HCT116 (cell line): ENCODE measurements at regions not wholly inside any gene's neighbourhood (a gene's known extent, or its start where the extent isn't known, plus 50 kb on each side); places are given as distances from the start of the nearest gene placed in this dataset.

Experiments
- ATAC-seq: fragments of 200-7000 bp; cut with Tn5 transposase; 2 replicates; pipeline ENCODE4 v1.9.1; 2020; ENCODE audit warnings: mild to moderate bottlenecking, moderate library complexity
- BruUV-seq: library from RNA; stranded (reverse); fragments of 400-500 nt; replicated peaks from 2 replicates; lab custom pipeline; 2021; lab: Mats Ljungman, UMichigan
- CTCF ChIA-PET: fragments of 300-600 bp; sonication (Branson Sonifier 250); formaldehyde crosslinking; loops from one replicate; lab custom pipeline; 2021; ENCODE audit warnings: antibody characterized with exemption; lab: Charles Lee
- POLR2A ChIA-PET: fragments of 300-600, 350-600 bp; sonication (Branson Sonifier 250); formaldehyde crosslinking; loops from one replicate; lab custom pipeline; 2021; ENCODE audit warnings: antibody characterized with exemption; lab: Charles Lee
- RAD21 ChIA-PET, 2 experiments: fragments of 300-600 bp; sonication (Branson Sonifier 250); formaldehyde crosslinking; loops; one replicate each; lab custom pipeline; 2023; ENCODE audit warnings: low total read pairs in 2 of 2; ENCODE audit not compliant: uncharacterized antibody in 2 of 2, unreplicated experiment in 2 of 2, low non-redundant PET in 1 of 2; lab: Charles Lee
- DNase-seq: peaks from one replicate; pipeline ENCODE4 v3.0.0-alpha.2; 2010; ENCODE audit warnings: low read depth, low spot score
- H2AFZ ChIP-seq: fragments of 200-600 bp; shearing (Covaris generic), sonication (generic); 2 replicates; pipeline ENCODE4 v1.6.1; 2017; ENCODE audit warnings: low read depth, mixed run types, mixed read lengths, antibody characterized with exemption, low read length; ENCODE audit not compliant: poor library complexity, severe bottlenecking
- H3K27ac ChIP-seq: 2 replicates; pipeline ENCODE4 v1.5.1; 2012; ENCODE audit warnings: low read depth, low read length
- H3K27me3 ChIP-seq: fragments of 200-600 bp; sonication (generic); 2 replicates; pipeline ENCODE4 v1.6.1; 2016; ENCODE audit warnings: mixed run types, low read length, mixed read lengths; ENCODE audit not compliant: insufficient read depth
- H3K36me3 ChIP-seq, 2 experiments: fragments of 200-500 bp in 1 of 2; fragments of 200-600 bp in 1 of 2; sonication (Bioruptor generic) in 1 of 2; sonication (generic) in 1 of 2; 2 replicates each; pipeline versions ENCODE4 v1.5.1 to v1.6.1; 2014 to 2016; ENCODE audit warnings: low read length in 2 of 2, inconsistent platforms in 1 of 2, mixed read lengths in 1 of 2, mixed run types in 1 of 2; ENCODE audit not compliant: insufficient read depth in 2 of 2, control insufficient read depth in 1 of 2
- H3K4me1 ChIP-seq, 2 experiments: fragments of 200-600 bp in 1 of 2; sonication (generic) in 1 of 2; 2 replicates each; pipeline versions ENCODE4 v1.5.1 to v1.6.1; 2012 to 2017; ENCODE audit warnings: low read length in 2 of 2, inconsistent platforms in 1 of 2, mild to moderate bottlenecking in 1 of 2, mixed read lengths in 1 of 2, mixed run types in 1 of 2, moderate library complexity in 1 of 2; ENCODE audit not compliant: insufficient read depth in 2 of 2, control insufficient read depth in 1 of 2
- H3K4me2 ChIP-seq: fragments of 200-600 bp; sonication (generic); 2 replicates; pipeline ENCODE4 v1.6.1; 2017; ENCODE audit warnings: mixed run types, low read length, mixed read lengths
- H3K4me3 ChIP-seq, 2 experiments: fragments of 200-600 bp in 1 of 2; sonication (generic) in 1 of 2; replicated peaks in 1 of 2; 2 replicates each; pipeline ENCODE4 v1.5.1; 2011 to 2016; ENCODE audit warnings: low read length in 2 of 2, control low read depth in 1 of 2, low read depth in 1 of 2, mild to moderate bottlenecking in 1 of 2, mixed read lengths in 1 of 2, mixed run types in 1 of 2
- H3K79me2 ChIP-seq: fragments of 200-600 bp; sonication (generic); 2 replicates; pipeline ENCODE4 v1.6.1; 2017; ENCODE audit warnings: mild to moderate bottlenecking, mixed run types, low read length, moderate library complexity, mixed read lengths; ENCODE audit not compliant: insufficient read depth
- H3K9ac ChIP-seq: fragments of 200-600 bp; sonication (generic); 2 replicates; pipeline ENCODE4 v1.6.1; 2016; ENCODE audit warnings: low read length, mixed read lengths
- H3K9me2 ChIP-seq: fragments of 200-600 bp; sonication (generic), shearing (Covaris generic); 2 replicates; pipeline ENCODE4 v1.6.1; 2017; ENCODE audit warnings: mixed run types, mild to moderate bottlenecking, moderate library complexity; ENCODE audit not compliant: insufficient read depth
- H3K9me3 ChIP-seq, 2 experiments: fragments of 200-500 bp in 1 of 2; fragments of 200-600 bp in 1 of 2; sonication (Bioruptor generic) in 1 of 2; sonication (generic) in 1 of 2; 2 replicates each; pipeline ENCODE4 v1.6.1; 2014 to 2017; ENCODE audit warnings: low read length in 2 of 2, mixed read lengths in 2 of 2, inconsistent platforms in 1 of 2, low read depth in 1 of 2, mild to moderate bottlenecking in 1 of 2, mixed run types in 1 of 2, moderate library complexity in 1 of 2; ENCODE audit not compliant: control insufficient read depth in 1 of 2, insufficient read depth in 1 of 2
- H4K20me1 ChIP-seq: fragments of 200-600 bp; sonication (generic), shearing (Covaris generic); 2 replicates; pipeline ENCODE4 v1.6.1; 2017; ENCODE audit warnings: mixed run types, mild to moderate bottlenecking, moderate library complexity; ENCODE audit not compliant: insufficient read depth
- ATF3 ChIP-seq: IDR thresholded peaks from 2 replicates; pipeline ENCODE4 v1.6.1; 2012
- EGR1 ChIP-seq: IDR thresholded peaks from 2 replicates; pipeline ENCODE4 v1.6.1; 2012; ENCODE audit warnings: low read depth
- ELF1 ChIP-seq: IDR thresholded peaks from 2 replicates; pipeline ENCODE4 v1.6.1; 2012; ENCODE audit warnings: low read depth, borderline replicate concordance
- EZH2 ChIP-seq: fragments of 200-600 bp; sonication (generic); IDR thresholded peaks from 2 replicates; pipeline ENCODE4 v1.6.1; 2017; ENCODE audit warnings: antibody characterized with exemption, mixed run types
- EZH2phosphoT487 ChIP-seq: fragments of 200-600 bp; IDR thresholded peaks from 2 replicates; pipeline ENCODE4 v1.6.1; 2018; ENCODE audit warnings: antibody characterized with exemption, borderline replicate concordance
- POLR2AphosphoS5 ChIP-seq: IDR thresholded peaks from 2 replicates; pipeline ENCODE4 v1.6.1; 2011; ENCODE audit warnings: mild to moderate bottlenecking, low read depth, low read length, moderate library complexity
- RAD21 ChIP-seq: IDR thresholded peaks from 2 replicates; pipeline ENCODE4 v1.6.1; 2012; ENCODE audit warnings: low read depth, mild to moderate bottlenecking
- SIN3A ChIP-seq: IDR thresholded peaks from 2 replicates; pipeline ENCODE4 v1.6.1; 2012; ENCODE audit warnings: low read depth
- SP1 ChIP-seq: IDR thresholded peaks from 2 replicates; pipeline ENCODE4 v1.6.1; 2012; ENCODE audit warnings: low read depth
- TCF7L2 ChIP-seq: IDR thresholded peaks from 2 replicates; pipeline ENCODE4 v1.7.0; 2011; ENCODE audit warnings: borderline replicate concordance, inconsistent platforms; ENCODE audit not compliant: insufficient read depth, insufficient read length; ENCODE audit errors: extremely low read depth
- ZNF274 ChIP-seq: fragments of 200-500 bp; sonication (Bioruptor generic); IDR thresholded peaks from 2 replicates; pipeline ENCODE4 v1.6.1; 2014; ENCODE audit warnings: mild to moderate bottlenecking, low read depth, low read length, inconsistent platforms
- intact Hi-C: fragments of 100-400 bp; cut with micrococcal nuclease; formaldehyde crosslinking; loops from 2 replicates; pipeline ENCODE4 v1.10.0; 2022

DNA sequence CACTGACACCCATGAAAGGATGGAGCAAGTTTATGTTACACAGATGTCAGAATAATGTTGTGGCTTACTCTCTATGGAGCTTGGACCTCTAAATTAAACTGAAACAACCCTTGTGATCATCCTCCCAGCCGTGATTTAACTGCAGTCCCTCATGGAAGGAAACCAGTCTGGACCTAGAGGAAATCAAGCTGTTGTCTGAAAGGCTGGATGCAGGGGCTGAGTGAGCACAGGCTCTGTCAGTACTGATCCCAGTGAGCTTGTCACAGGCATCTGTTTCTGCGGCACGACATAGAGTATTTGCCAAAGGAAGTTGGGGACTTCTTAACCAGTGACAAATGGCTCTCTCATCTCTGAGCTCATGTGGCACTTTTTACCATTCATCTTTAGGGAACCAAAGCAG lies 282.9 kb upstream of the MAP3K1 start:
- no peaks in the 10 kb centered on the region for H3K27me3 ChIP-seq
- no peak overlapping the region for H3K9ac ChIP-seq
- DNase-seq (no peak), ATAC-seq (no peak)
- no peaks in the 10 kb centered on the region for H3K36me3 ChIP-seq
- no peaks in the 10 kb centered on the region for H4K20me1 ChIP-seq
- H3K27ac ChIP-seq = no peak overlapping the region
- intact Hi-C loops = no loop called here
- H3K4me1 ChIP-seq = peaks cover 12 to 27% of the 10 kb centered on the region in 2 experiments
- ChIA-PET RAD21 (no interaction called here), POLR2A (no interaction called here), CTCF (no interaction called here)
- TF ChIP-seq EZH2 (no peak), TCF7L2 (no peak), ZNF274 (no peak), ELF1 (no peak), EGR1 (no peak), SIN3A (no peak), SP1 (no peak), EZH2phosphoT487 (no peak)
- H3K4me3 ChIP-seq = no peak overlapping the region
- H3K4me2 ChIP-seq = no peak overlapping the region
- H2AFZ ChIP-seq = no peak overlapping the region
- H3K9me3 ChIP-seq = no peaks in the 10 kb centered on the region
- no TSS peak for BruUV-seq
- no peaks in the 10 kb centered on the region for H3K79me2 ChIP-seq
- H3K9me2 ChIP-seq = no peaks in the 10 kb centered on the region

- no TSS peak for BruUV-seq
- Histone ChIP-seq H3K4me2 (no peak overlapping the region), H3K27ac (no peak overlapping the region), H3K4me1 (peaks cover 16 to 32% of the 10 kb centered on the region in 2 experiments), H3K36me3 (no peaks in the 10 kb centered on the region), H4K20me1 (no peaks in the 10 kb centered on the region), H3K4me3 (no peak overlapping the region), H2AFZ (no peak overlapping the region), H3K9me3 (no peaks in the 10 kb centered on the region), H3K9ac (no peak overlapping the region), H3K27me3 (no peaks in the 10 kb centered on the region), H3K9me2 (no peaks in the 10 kb centered on the region), H3K79me2 (no peaks in the 10 kb centered on the region)
- intact Hi-C loops = no loop called here
- ChIA-PET RAD21 (no interaction called here), POLR2A (no interaction called here), CTCF (no interaction called here)
- DNase-seq = no peak
- TF ChIP-seq ZNF274 = no peak
- TF ChIP-seq EZH2 = no peak
- TF ChIP-seq SIN3A = no peak
- no peak for TF ChIP-seq POLR2AphosphoS5
- no peak for TF ChIP-seq RAD21
- TF ChIP-seq ATF3 = no peak
- ATAC-seq = no peak
Observed at GRCh38 chr5:56530626-56531138, 284.7 kb upstream of the MAP3K1 start.
